B cell (primary cell): ENCODE measurements at regions not wholly inside any gene's neighbourhood (a gene's known extent, or its start where the extent isn't known, plus 50 kb on each side); places are given as distances from the start of the nearest gene placed in this dataset.

Experiments
- EZH2 ChIP-seq: IDR thresholded peaks from 2 replicates; pipeline ENCODE4 v1.6.1; 2012; ENCODE audit warnings: borderline replicate concordance, low read depth, mild to moderate bottlenecking, moderate library complexity, low read length; ENCODE audit not compliant: insufficient read depth, poor library complexity, severe bottlenecking
- TF ChIP-seq, protein P1 (sequence below): fragments of 200-600 bp; IDR thresholded peaks from one replicate; pipeline ENCODE4 v1.8.0; 2022; ENCODE audit warnings: antibody characterized with exemption, mild to moderate bottlenecking

DNA sequence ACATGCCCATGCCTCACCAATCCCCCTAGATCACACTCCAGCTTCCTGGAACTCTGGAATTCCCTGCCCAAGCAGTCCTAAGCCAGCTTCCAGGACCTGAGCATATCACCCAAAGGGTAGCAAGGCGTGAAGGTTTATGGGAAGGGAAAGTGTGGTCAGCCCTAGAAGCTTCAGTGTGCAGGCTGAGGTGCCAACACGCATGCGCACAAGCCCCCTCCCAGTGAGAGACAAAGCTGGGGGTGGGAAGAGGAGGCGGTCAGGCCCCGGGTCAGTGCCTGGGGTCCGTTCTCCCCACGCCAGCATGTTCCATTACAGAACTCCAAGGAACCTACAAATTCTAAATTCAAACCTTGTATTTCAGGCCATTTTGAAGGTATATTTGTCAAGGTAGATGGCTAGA lies 103.6 kb upstream of the C7orf33 start:
- TF ChIP-seq, protein P1, sequence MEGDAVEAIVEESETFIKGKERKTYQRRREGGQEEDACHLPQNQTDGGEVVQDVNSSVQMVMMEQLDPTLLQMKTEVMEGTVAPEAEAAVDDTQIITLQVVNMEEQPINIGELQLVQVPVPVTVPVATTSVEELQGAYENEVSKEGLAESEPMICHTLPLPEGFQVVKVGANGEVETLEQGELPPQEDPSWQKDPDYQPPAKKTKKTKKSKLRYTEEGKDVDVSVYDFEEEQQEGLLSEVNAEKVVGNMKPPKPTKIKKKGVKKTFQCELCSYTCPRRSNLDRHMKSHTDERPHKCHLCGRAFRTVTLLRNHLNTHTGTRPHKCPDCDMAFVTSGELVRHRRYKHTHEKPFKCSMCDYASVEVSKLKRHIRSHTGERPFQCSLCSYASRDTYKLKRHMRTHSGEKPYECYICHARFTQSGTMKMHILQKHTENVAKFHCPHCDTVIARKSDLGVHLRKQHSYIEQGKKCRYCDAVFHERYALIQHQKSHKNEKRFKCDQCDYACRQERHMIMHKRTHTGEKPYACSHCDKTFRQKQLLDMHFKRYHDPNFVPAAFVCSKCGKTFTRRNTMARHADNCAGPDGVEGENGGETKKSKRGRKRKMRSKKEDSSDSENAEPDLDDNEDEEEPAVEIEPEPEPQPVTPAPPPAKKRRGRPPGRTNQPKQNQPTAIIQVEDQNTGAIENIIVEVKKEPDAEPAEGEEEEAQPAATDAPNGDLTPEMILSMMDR: no peak
- TF ChIP-seq EZH2: no peak
